Upper lobe of left lung (tissue), 6 donors: ENCODE measurements at regions not wholly inside any gene's neighbourhood (a gene's known extent, or its start where the extent isn't known, plus 50 kb on each side); places are given as distances from the start of the nearest gene placed in this dataset.

ENCODE experiments used
- ATAC-seq, 2 donors: fragments of 200-7000 bp; cut with Tn5 transposase; one replicate each; pipeline ENCODE4 v1.9.1; 2022; ENCODE audit warnings: mild to moderate bottlenecking in 2 of 2, moderate library complexity in 2 of 2; ENCODE audit not compliant: low FRiP score in 2 of 2
- DNase-seq, 2 donors: peaks; one replicate each; pipeline ENCODE4 v3.0.0-alpha.2; 2019 to 2020
- H3K27ac ChIP-seq, 4 donors: fragments of 200-600 bp; sonication (generic); one replicate each; pipeline ENCODE4 v1.5.1; 2016 to 2019
- H3K27me3 ChIP-seq, 4 donors: fragments of 200-600 bp; sonication (generic); one replicate each; pipeline ENCODE4 v1.5.1; 2017 to 2019
- H3K36me3 ChIP-seq, 4 donors: fragments of 200-600 bp; sonication (generic); one replicate each; pipeline ENCODE4 v1.5.1; 2016 to 2019
- H3K4me1 ChIP-seq, 4 donors: fragments of 200-600 bp; sonication (generic); one replicate each; pipeline ENCODE4 v1.5.1; 2018 to 2019
- H3K4me3 ChIP-seq, 4 donors: fragments of 200-600 bp; sonication (generic); one replicate each; pipeline ENCODE4 v1.5.1; 2017 to 2019; ENCODE audit warnings: mild to moderate bottlenecking in 2 of 4, moderate library complexity in 1 of 4
- H3K9me3 ChIP-seq, 4 donors: fragments of 200-600 bp; sonication (generic); one replicate each; pipeline ENCODE4 v1.5.1; 2018 to 2019
- EP300 ChIP-seq, 4 donors: sonication (generic); formaldehyde crosslinking; IDR thresholded peaks; one replicate each; pipeline ENCODE4 v1.5.1; 2017; ENCODE audit warnings: antibody characterized with exemption in 4 of 4, control low read depth in 2 of 4
- POLR2A ChIP-seq, 4 donors: fragments of 450-650 bp; IDR thresholded peaks; one replicate each; pipeline ENCODE4 v1.5.1; 2016 to 2017; ENCODE audit warnings: antibody characterized with exemption in 4 of 4, mild to moderate bottlenecking in 2 of 4
- POLR2AphosphoS5 ChIP-seq, 2 donors: sonication (generic); formaldehyde crosslinking; IDR thresholded peaks; one replicate each; pipeline ENCODE4 v1.5.1; 2017; ENCODE audit warnings: antibody characterized with exemption in 2 of 2
- WGBS, 2 donors: methylation state at CpG; one replicate each; pipeline ENCODE4 v1.1.5; 2017 to 2018; 5-methylcytosine and 5-hydroxymethylcytosine counted together
- TF ChIP-seq, protein P1 (sequence below), 6 experiments: fragments of 450-650 bp in 4 of 6; fragments of 200-600 bp in 2 of 6; sonication (generic) in 2 of 6; IDR thresholded peaks; one replicate each; pipeline ENCODE4 v1.5.1; 2016 to 2019; ENCODE audit warnings: antibody characterized with exemption in 6 of 6
- donor health status: DM: no; HTN: no; CAD: no; lungs with moderate emphysema.
- donor health status: DM: no; HTN: yes; CAD: no; lungs with severe emphysema.

- Histone ChIP-seq H3K27me3 (no peaks in the 10 kb centered on the region), H3K4me3 (no peak overlapping the region), H3K27ac (no peak overlapping the region), H3K4me1 (no peaks in the 10 kb centered on the region), H3K36me3 (no peaks in the 10 kb centered on the region), H3K9me3 (no peaks in the 10 kb centered on the region)
- ATAC-seq, result no peak
- no peak for DNase-seq
- TF ChIP-seq POLR2AphosphoS5 (IDR thresholded peaks at IDR 0.05) (no peak), POLR2A (IDR thresholded peaks at IDR 0.05) (no peak), EP300 (IDR thresholded peaks at IDR 0.05) (no peak)
- TF ChIP-seq, protein P1, sequence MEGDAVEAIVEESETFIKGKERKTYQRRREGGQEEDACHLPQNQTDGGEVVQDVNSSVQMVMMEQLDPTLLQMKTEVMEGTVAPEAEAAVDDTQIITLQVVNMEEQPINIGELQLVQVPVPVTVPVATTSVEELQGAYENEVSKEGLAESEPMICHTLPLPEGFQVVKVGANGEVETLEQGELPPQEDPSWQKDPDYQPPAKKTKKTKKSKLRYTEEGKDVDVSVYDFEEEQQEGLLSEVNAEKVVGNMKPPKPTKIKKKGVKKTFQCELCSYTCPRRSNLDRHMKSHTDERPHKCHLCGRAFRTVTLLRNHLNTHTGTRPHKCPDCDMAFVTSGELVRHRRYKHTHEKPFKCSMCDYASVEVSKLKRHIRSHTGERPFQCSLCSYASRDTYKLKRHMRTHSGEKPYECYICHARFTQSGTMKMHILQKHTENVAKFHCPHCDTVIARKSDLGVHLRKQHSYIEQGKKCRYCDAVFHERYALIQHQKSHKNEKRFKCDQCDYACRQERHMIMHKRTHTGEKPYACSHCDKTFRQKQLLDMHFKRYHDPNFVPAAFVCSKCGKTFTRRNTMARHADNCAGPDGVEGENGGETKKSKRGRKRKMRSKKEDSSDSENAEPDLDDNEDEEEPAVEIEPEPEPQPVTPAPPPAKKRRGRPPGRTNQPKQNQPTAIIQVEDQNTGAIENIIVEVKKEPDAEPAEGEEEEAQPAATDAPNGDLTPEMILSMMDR (IDR thresholded peaks at IDR 0.05), result no peak
- WGBS, 2 donors, result 61% methylated on average over 1 of the region's 1 CpG
Observed at GRCh38 chr13:38167164-38167822, 182.4 kb upstream of the UFM1 start.

- no peak for TF ChIP-seq POLR2AphosphoS5 (IDR thresholded peaks at IDR 0.05)
- no peak for TF ChIP-seq EP300 (IDR thresholded peaks at IDR 0.05)
- TF ChIP-seq POLR2A (IDR thresholded peaks at IDR 0.05), result no peak
- TF ChIP-seq, protein P1 (IDR thresholded peaks at IDR 0.05), result no peak
- Histone ChIP-seq H3K27ac (no peak overlapping the region), H3K36me3 (no peaks in the 10 kb centered on the region), H3K27me3 (no peaks in the 10 kb centered on the region), H3K4me3 (no peak overlapping the region), H3K9me3 (no peaks in the 10 kb centered on the region), H3K4me1 (no peaks in the 10 kb centered on the region)
- 73 to 74% methylated on average over 2 of the region's 2 CpGs for WGBS, 2 donors
- ATAC-seq (no peak), DNase-seq (no peak)
Observed at GRCh38 chr13:38166116-38166515, 183.5 kb upstream of the UFM1 start.

DNA sequence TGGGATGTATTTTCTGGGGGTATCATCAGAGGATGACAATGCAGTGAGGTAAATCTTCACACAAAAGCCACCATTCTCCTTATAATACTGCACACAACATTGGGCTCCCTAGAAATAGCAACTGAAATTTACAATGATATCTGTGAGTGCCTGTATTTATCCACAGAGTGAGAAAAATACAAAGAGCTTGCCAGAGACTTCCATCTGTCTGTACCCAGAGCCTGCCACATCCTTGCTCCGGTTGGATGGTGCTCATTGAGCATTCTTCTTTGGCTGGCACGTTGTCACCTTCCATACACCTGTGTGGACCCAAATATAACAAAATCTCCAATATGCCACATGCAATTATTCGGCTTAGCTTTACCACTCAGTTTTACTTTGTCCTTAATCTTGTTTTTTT lies 189.5 kb upstream of the UFM1 start:
- WGBS, 2 donors, result 78 to 84% methylated on average over 3 of the region's 3 CpGs

GRCh38 chr13:38159710-38160109 lies 189.9 kb upstream of the UFM1 start:
- DNase-seq (no peak), ATAC-seq (no peak)
- Histone ChIP-seq H3K36me3 (no peaks in the 10 kb centered on the region), H3K27me3 (no peaks in the 10 kb centered on the region), H3K4me1 (no peaks in the 10 kb centered on the region), H3K27ac (no peak overlapping the region), H3K4me3 (no peak overlapping the region), H3K9me3 (no peaks in the 10 kb centered on the region)
- TF ChIP-seq POLR2A (IDR thresholded peaks at IDR 0.05) (no peak), POLR2AphosphoS5 (IDR thresholded peaks at IDR 0.05) (no peak), EP300 (IDR thresholded peaks at IDR 0.05) (no peak)
- TF ChIP-seq, protein P1 (IDR thresholded peaks at IDR 0.05), result no peak
- 85 to 96% methylated on average over 1 of the region's 1 CpG for WGBS, 2 donors

More for the DNA sequence above, 189.5 kb upstream of the UFM1 start:
- Histone ChIP-seq H3K27me3 (no peaks in the 10 kb centered on the region), H3K4me3 (no peak overlapping the region), H3K36me3 (no peaks in the 10 kb centered on the region), H3K4me1 (no peaks in the 10 kb centered on the region), H3K27ac (no peak overlapping the region), H3K9me3 (no peaks in the 10 kb centered on the region)
- TF ChIP-seq EP300 (IDR thresholded peaks at IDR 0.05) (no peak), POLR2A (IDR thresholded peaks at IDR 0.05) (no peak), POLR2AphosphoS5 (IDR thresholded peaks at IDR 0.05) (no peak)
- TF ChIP-seq, protein P1 (IDR thresholded peaks at IDR 0.05), result no peak
- no peak for ATAC-seq
- DNase-seq, result no peak

DNA sequence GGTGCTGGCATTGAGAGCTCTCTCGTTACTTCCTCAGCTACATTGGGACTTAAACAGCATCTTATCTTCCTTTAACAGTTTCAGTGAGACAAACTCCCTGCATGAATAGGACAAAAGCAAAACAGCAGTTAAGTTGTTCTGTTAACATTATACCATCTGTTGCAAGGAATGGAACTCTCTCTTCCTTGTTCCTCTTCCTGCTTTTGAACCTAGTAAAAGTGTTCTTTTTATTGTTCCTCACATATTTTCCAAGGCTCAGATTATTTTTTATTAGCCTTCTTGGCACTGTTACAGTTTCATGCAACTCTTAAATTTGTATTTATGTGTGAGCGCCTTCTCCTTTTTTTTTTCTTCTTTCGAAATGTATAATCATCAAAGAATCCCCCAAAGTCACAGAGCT lies 202.6 kb upstream of the UFM1 start:
- no peak overlapping the region for H3K27ac ChIP-seq
- no peaks in the 10 kb centered on the region for H3K36me3 ChIP-seq
- H3K27me3 ChIP-seq, result no peaks in the 10 kb centered on the region
- DNase-seq (no peak), ATAC-seq (no peak)
- no peaks in the 10 kb centered on the region for H3K4me1 ChIP-seq
- TF ChIP-seq EP300 (IDR thresholded peaks at IDR 0.05), result no peak
- TF ChIP-seq POLR2AphosphoS5 (IDR thresholded peaks at IDR 0.05), result no peak
- TF ChIP-seq POLR2A (IDR thresholded peaks at IDR 0.05), result no peak
- TF ChIP-seq, protein P1 (IDR thresholded peaks at IDR 0.05), result no peak
- H3K9me3 ChIP-seq, result peaks cover 0 to under 1% (median 0%) of the 10 kb centered on the region in 4 donors
- H3K4me3 ChIP-seq, result no peak overlapping the region
- WGBS, 2 donors, result 77 to 78% methylated on average over 3 of the region's 3 CpGs
